Lower lobe of right lung (tissue), 2 donors: ENCODE measurements at regions not wholly inside any gene's neighbourhood (a gene's known extent, or its start where the extent isn't known, plus 50 kb on each side); places are given as distances from the start of the nearest gene placed in this dataset.

ENCODE experiments used
- ATAC-seq, 2 donors: fragments of 200-7000 bp; cut with Tn5 transposase; one replicate each; pipeline ENCODE4 v1.9.1; 2020 to 2022; ENCODE audit warnings: mild to moderate bottlenecking in 2 of 2, moderate library complexity in 2 of 2
- DNase-seq: peaks from one replicate; pipeline ENCODE4 v3.0.0-alpha.2; 2020
- H3K27ac ChIP-seq: fragments of 200-600 bp; one replicate; pipeline ENCODE4 v1.8.0; 2022
- H3K27me3 ChIP-seq: fragments of 200-600 bp; one replicate; pipeline ENCODE4 v1.8.0; 2022; ENCODE audit warnings: low read depth
- H3K36me3 ChIP-seq: fragments of 200-600 bp; one replicate; pipeline ENCODE4 v1.8.0; 2022; ENCODE audit warnings: mild to moderate bottlenecking
- H3K4me1 ChIP-seq: fragments of 200-600 bp; one replicate; pipeline ENCODE4 v1.8.0; 2022
- H3K4me3 ChIP-seq: fragments of 200-600 bp; one replicate; pipeline ENCODE4 v1.8.0; 2022; ENCODE audit warnings: mild to moderate bottlenecking
- H3K9me3 ChIP-seq: fragments of 200-600 bp; one replicate; pipeline ENCODE4 v1.8.0; 2022
- intact Hi-C: fragments of 100-400 bp; cut with DNase I; formaldehyde crosslinking; loops from one replicate; pipeline ENCODE4 v1.11.0; 2022
- TF ChIP-seq, protein P1 (sequence below): fragments of 200-600 bp; IDR thresholded peaks from one replicate; pipeline ENCODE4 v1.8.0; 2022; ENCODE audit warnings: antibody characterized with exemption, mild to moderate bottlenecking
- donor health status: DM: no; HTN: yes; CAD: no; lungs with severe emphysema.

DNA sequence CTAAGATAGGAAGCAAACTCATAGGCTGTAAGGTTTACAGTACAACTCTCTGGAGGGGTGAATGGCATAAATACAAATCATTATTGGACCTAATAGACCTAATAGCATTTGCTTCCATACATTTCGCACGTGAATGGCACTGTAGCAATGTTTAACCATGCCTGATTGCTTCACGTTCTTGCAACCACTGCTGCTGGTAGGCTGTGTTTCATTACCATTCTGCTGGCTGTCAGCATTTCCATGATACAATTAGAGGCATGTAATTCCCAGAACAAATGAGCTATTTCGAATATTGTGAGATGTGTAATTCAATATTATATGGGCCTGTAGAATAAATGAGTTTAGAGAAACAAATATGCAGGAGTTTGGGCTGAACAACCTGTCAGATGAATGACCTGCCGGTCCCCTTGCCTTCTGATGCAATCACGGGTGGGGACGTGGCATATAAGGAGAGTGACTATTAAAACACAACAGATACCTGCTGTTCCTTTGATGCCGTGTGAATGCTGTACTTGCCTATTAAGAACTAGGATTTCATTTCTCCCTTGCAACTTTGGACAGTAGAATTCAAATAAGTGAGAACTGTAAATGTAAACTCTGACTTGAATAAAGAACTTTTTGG lies 393.4 kb downstream of the ACTR3B start:
- H3K27ac ChIP-seq: no peak overlapping the region
- no peaks in the 10 kb centered on the region for H3K36me3 ChIP-seq
- no peaks in the 10 kb centered on the region for H3K4me1 ChIP-seq
- ATAC-seq (no peak), DNase-seq (no peak)
- peaks cover under 1% of the 10 kb centered on the region for H3K9me3 ChIP-seq
- H3K4me3 ChIP-seq: no peak overlapping the region
- no peaks in the 10 kb centered on the region for H3K27me3 ChIP-seq
- intact Hi-C loops: no loop called here
- TF ChIP-seq, protein P1, sequence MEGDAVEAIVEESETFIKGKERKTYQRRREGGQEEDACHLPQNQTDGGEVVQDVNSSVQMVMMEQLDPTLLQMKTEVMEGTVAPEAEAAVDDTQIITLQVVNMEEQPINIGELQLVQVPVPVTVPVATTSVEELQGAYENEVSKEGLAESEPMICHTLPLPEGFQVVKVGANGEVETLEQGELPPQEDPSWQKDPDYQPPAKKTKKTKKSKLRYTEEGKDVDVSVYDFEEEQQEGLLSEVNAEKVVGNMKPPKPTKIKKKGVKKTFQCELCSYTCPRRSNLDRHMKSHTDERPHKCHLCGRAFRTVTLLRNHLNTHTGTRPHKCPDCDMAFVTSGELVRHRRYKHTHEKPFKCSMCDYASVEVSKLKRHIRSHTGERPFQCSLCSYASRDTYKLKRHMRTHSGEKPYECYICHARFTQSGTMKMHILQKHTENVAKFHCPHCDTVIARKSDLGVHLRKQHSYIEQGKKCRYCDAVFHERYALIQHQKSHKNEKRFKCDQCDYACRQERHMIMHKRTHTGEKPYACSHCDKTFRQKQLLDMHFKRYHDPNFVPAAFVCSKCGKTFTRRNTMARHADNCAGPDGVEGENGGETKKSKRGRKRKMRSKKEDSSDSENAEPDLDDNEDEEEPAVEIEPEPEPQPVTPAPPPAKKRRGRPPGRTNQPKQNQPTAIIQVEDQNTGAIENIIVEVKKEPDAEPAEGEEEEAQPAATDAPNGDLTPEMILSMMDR: no peak

DNA sequence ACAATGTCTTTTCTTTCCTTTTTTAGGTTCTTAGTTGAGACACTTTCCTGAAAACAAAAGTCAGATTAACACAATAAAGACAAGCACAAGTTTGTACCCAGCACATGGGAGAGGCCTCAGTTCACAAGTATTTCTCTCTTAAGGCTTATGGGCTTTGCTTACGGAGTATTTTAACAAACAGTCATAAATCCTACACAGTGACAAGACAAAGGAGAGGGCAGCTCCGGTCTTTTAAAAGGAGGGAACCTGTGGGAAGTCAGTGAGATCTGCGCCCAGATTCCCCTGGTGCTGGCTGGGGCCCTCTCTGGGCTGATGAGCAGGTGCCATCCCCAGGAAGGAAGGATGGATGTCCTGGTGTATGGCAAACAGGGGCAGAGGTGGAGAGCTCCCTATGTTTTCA lies 398.6 kb downstream of the ACTR3B start:
- ATAC-seq (no peak), DNase-seq (no peak)
- H3K4me1 ChIP-seq: no peaks in the 10 kb centered on the region
- H3K36me3 ChIP-seq: no peaks in the 10 kb centered on the region
- H3K4me3 ChIP-seq: no peak overlapping the region
- intact Hi-C loops: no loop called here
- TF ChIP-seq, protein P1: no peak
- no peak overlapping the region for H3K27ac ChIP-seq
- H3K27me3 ChIP-seq: no peaks in the 10 kb centered on the region
- no peaks in the 10 kb centered on the region for H3K9me3 ChIP-seq

DNA sequence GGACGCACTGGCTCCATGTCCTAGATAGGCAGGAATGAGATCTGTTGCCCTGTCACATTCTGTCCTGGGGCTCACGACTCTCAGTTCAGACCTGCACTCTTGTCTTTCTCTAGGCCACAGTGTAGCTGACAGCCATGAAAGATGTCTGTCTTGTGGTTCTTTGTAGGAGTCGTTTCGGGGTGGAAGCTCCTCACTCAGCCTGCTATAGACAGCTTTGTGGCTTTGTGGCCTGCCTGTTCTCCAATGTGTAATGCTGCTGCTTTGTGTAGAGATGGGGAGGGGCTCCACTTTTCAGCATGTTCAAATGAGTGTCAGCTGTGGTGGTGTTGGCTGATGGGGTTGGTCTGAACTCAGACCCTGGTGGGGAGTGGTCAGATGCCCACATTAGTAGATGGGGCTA lies 410.7 kb downstream of the ACTR3B start:
- H3K27ac ChIP-seq: no peak overlapping the region
- H3K27me3 ChIP-seq: no peaks in the 10 kb centered on the region
- H3K4me1 ChIP-seq: no peaks in the 10 kb centered on the region
- no peaks in the 10 kb centered on the region for H3K36me3 ChIP-seq
- no peak overlapping the region for H3K4me3 ChIP-seq
- TF ChIP-seq, protein P1: no peak
- DNase-seq (no peak), ATAC-seq (no peak)
- intact Hi-C loops: no loop called here
- H3K9me3 ChIP-seq: peaks cover 21% of the 10 kb centered on the region

DNA sequence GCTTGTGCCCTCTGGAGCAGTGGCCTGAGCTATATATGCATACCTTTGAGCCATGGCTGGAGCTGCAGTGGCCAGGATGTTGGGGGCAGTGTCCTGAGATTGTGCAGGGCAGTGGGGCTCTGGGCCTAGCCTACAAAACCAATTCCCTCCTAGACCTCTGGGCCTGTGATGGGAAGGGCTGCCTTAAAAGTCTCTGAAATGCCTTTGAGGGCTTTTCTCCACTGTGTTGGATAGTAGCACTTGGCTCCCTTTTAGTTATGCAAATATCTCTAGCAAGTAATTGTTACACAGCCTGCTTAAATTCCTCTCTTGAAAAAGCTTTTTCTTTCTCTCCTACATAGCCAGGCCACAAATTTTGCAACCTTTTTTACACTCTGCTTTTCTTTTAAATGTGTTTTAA lies 426.4 kb downstream of the ACTR3B start:
- ATAC-seq (no peak), DNase-seq (no peak)
- no peaks in the 10 kb centered on the region for H3K27me3 ChIP-seq
- no peak overlapping the region for H3K4me3 ChIP-seq
- no peaks in the 10 kb centered on the region for H3K36me3 ChIP-seq
- H3K27ac ChIP-seq: no peak overlapping the region
- intact Hi-C loops: no loop called here
- no peaks in the 10 kb centered on the region for H3K9me3 ChIP-seq
- TF ChIP-seq, protein P1: no peak
- H3K4me1 ChIP-seq: no peaks in the 10 kb centered on the region

DNA sequence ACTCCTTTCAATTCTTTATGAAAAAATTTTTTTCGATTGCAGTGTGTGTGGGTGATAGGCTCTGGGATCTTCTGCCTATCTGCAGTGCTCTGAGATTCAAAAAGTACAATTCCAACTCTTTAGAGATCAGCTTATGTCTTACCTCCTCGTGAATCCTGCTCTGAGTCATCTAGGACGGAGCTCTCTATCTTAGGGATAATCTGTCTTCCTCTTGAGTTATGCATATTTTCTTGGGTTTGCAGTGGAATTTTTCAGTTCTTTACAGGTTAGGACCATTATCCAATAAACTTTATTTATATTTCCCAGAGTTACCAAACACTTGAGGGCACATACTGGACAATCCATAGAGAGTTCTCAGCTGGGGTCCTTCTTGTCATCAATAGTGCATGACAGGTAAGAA lies 428.6 kb downstream of the ACTR3B start:
- no peaks in the 10 kb centered on the region for H3K36me3 ChIP-seq
- H3K27ac ChIP-seq: no peak overlapping the region
- intact Hi-C loops: no loop called here
- TF ChIP-seq, protein P1: no peak
- H3K9me3 ChIP-seq: no peaks in the 10 kb centered on the region
- no peaks in the 10 kb centered on the region for H3K4me1 ChIP-seq
- no peak overlapping the region for H3K4me3 ChIP-seq
- no peaks in the 10 kb centered on the region for H3K27me3 ChIP-seq
- DNase-seq (no peak), ATAC-seq (no peak)
